ENCODE measurements at regions not wholly inside any gene's neighbourhood (a gene's known extent, or its start where the extent isn't known, plus 50 kb on each side); places are given as distances from the start of the nearest gene placed in this dataset.

- DNase-seq (ENCODE audit: low spot score): peak; percentile 87
These were observed 156.8 kb upstream of the BCL6 start for GRCh38 chr3:187902041-187902471.

GRCh38 chr3:187902936-187903335, 157.7 kb upstream of the BCL6 start:
- DNase-seq (ENCODE audit: low spot score): peak; percentile 55

- no peak for DNase-seq (ENCODE audit: low spot score)
These were observed 158.4 kb upstream of the BCL6 start for GRCh38 chr3:187903697-187904096.

- DNase-seq (ENCODE audit: low spot score): no peak
These were observed 161.1 kb upstream of the BCL6 start for GRCh38 chr3:187906416-187906815.

GRCh38 chr3:187906920-187907319, 161.7 kb upstream of the BCL6 start:
- DNase-seq (ENCODE audit: low spot score): no peak

GRCh38 chr3:187909866-187910265, 164.6 kb upstream of the BCL6 start:
- no peak for DNase-seq (ENCODE audit: low spot score)

GRCh38 chr3:187912007-187912406, 166.7 kb upstream of the BCL6 start:
- no peak for DNase-seq (ENCODE audit: low spot score)

- DNase-seq (ENCODE audit: low spot score): no peak
These were observed 168.4 kb upstream of the BCL6 start for GRCh38 chr3:187913617-187914033.

GRCh38 chr3:187914231-187914630, 169.0 kb upstream of the BCL6 start:
- DNase-seq (ENCODE audit: low spot score): no peak

- DNase-seq (ENCODE audit: low spot score): no peak
These were observed 170.8 kb upstream of the BCL6 start for GRCh38 chr3:187916072-187916471.

GRCh38 chr3:187918081-187918644, 172.9 kb upstream of the BCL6 start:
- no peak for DNase-seq (ENCODE audit: low spot score)

- DNase-seq (ENCODE audit: low spot score): peak; percentile 88
These were observed 173.8 kb upstream of the BCL6 start for GRCh38 chr3:187919048-187919447.

- peak; percentile 71 for DNase-seq (ENCODE audit: low spot score)
These were observed 174.3 kb upstream of the BCL6 start for GRCh38 chr3:187919544-187919943.

- DNase-seq (ENCODE audit: low spot score): no peak
These were observed 174.8 kb upstream of the BCL6 start for GRCh38 chr3:187920030-187920429.

GRCh38 chr3:187920913-187921312, 175.6 kb upstream of the BCL6 start:
- no peak for DNase-seq (ENCODE audit: low spot score)

GRCh38 chr3:187921391-187922074, 176.3 kb upstream of the BCL6 start:
- no peak for DNase-seq (ENCODE audit: low spot score)

GRCh38 chr3:187922704-187923416, 177.6 kb upstream of the BCL6 start:
- no peak for DNase-seq (ENCODE audit: low spot score)

- DNase-seq (ENCODE audit: low spot score): no peak
These were observed 179.4 kb upstream of the BCL6 start for GRCh38 chr3:187924651-187925050.

- DNase-seq (ENCODE audit: low spot score): no peak
These were observed 180.1 kb upstream of the BCL6 start for GRCh38 chr3:187925326-187925725.

- no peak for DNase-seq (ENCODE audit: low spot score)
These were observed 181.4 kb upstream of the BCL6 start for GRCh38 chr3:187926620-187927019.

- DNase-seq (ENCODE audit: low spot score): no peak
These were observed 182.3 kb upstream of the BCL6 start for GRCh38 chr3:187927565-187927964.

GRCh38 chr3:187929112-187929816, 184.0 kb upstream of the BCL6 start:
- DNase-seq (ENCODE audit: low spot score): no peak

GRCh38 chr3:187930021-187930420, 184.8 kb upstream of the BCL6 start:
- DNase-seq (ENCODE audit: low spot score): no peak

All from NAMALWA (cell line).